ENCODE measurements at regions not wholly inside any gene's neighbourhood (a gene's known extent, or its start where the extent isn't known, plus 50 kb on each side); places are given as distances from the start of the nearest gene placed in this dataset.

DNA sequence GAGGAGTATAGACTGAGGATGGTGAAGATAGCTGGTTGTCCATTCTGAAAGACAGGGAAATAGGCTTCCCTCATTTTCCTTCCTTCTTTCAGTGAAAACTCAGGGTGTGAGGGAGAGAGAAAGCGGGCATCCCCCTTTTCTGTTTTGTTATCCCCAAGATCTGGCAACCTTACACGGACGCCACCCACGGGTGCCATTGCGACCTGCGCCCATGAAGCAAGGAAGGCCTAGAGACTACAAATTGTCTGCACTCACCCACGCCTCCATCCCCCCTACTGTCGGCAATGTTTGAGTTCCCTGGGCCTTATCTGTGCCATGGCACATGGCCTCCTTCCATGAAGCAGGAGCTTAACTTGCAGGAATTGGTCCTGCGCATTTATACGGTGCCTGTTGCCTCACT, 115.0 kb upstream of the IGF1 start (continued):
- TF ChIP-seq, protein P1, sequence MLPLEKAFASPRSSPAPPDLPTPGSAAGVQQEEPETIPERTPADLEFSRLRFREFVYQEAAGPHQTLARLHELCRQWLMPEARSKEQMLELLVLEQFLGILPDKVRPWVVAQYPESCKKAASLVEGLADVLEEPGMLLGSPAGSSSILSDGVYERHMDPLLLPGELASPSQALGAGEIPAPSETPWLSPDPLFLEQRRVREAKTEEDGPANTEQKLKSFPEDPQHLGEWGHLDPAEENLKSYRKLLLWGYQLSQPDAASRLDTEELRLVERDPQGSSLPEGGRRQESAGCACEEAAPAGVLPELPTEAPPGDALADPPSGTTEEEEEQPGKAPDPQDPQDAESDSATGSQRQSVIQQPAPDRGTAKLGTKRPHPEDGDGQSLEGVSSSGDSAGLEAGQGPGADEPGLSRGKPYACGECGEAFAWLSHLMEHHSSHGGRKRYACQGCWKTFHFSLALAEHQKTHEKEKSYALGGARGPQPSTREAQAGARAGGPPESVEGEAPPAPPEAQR (tag by site-specific recombination; IDR thresholded peaks at IDR 0.05), result no peak
- TF ChIP-seq, protein P2, sequence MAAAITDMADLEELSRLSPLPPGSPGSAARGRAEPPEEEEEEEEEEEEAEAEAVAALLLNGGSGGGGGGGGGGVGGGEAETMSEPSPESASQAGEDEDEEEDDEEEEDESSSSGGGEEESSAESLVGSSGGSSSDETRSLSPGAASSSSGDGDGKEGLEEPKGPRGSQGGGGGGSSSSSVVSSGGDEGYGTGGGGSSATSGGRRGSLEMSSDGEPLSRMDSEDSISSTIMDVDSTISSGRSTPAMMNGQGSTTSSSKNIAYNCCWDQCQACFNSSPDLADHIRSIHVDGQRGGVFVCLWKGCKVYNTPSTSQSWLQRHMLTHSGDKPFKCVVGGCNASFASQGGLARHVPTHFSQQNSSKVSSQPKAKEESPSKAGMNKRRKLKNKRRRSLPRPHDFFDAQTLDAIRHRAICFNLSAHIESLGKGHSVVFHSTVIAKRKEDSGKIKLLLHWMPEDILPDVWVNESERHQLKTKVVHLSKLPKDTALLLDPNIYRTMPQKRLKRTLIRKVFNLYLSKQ (tag by site-specific recombination; IDR thresholded peaks at IDR 0.05; ENCODE audit: borderline replicate concordance), result no peak
- TF ChIP-seq ZNF76 (tag by site-specific recombination; IDR thresholded peaks at IDR 0.05; ENCODE audit: borderline replicate concordance, low read depth), result no peak
- no peak for TF ChIP-seq ZNF677 (tag by site-specific recombination; IDR thresholded peaks at IDR 0.05)
- TF ChIP-seq HOXA7 (CRISPR knock-in tag; IDR thresholded peaks at IDR 0.05; ENCODE audit: borderline replicate concordance), result no peak
- no peak for TF ChIP-seq ZNF785 (tag by site-specific recombination; IDR thresholded peaks at IDR 0.05)

DNA sequence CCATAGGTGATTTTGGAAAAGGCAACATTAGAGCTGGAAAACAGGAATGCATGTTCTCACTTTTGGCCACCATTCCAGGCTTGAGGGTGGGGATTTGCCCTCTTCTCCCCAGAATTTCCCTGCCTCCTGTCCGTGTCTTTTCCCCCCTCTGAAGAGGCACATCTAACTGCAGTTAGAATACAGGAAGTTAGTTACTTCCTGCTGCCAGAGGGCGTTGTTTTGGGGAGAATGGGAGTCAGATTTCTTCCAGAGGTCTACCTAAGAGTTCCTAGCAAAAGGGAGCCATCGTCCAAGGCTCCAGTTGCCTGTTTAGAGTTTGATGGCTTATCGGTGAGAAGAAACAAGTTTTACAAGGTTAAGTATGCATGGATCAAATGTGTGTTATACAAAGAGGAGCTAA, 112.8 kb upstream of the IGF1 start:
- no peak overlapping the region for H3K27ac ChIP-seq (ENCODE audit: extremely low read depth, low read depth, low read length)
- no peak overlapping the region for H3K4me3 ChIP-seq (ENCODE audit: low read depth, low read length)
- ChIA-PET CTCF (no interaction called here), POLR2A (no interaction called here)
- H3K9me3 ChIP-seq (ENCODE audit: control insufficient read depth, insufficient read depth, low read depth, low read length), result no peaks in the 10 kb centered on the region
- H3K36me3 ChIP-seq (ENCODE audit: control insufficient read depth in 2 of 2, insufficient read depth in 1 of 2, low read length in 2 of 2), result no peaks in the 10 kb centered on the region
- TF ChIP-seq ZNF221 (tag by site-specific recombination; IDR thresholded peaks at IDR 0.05; ENCODE audit: borderline replicate concordance) (no peak), ZBTB7A (tag by site-specific recombination; IDR thresholded peaks at IDR 0.05; ENCODE audit: low read depth) (no peak), ZNF837 (tag by site-specific recombination; IDR thresholded peaks at IDR 0.05) (no peak)
- TF ChIP-seq, protein P3, sequence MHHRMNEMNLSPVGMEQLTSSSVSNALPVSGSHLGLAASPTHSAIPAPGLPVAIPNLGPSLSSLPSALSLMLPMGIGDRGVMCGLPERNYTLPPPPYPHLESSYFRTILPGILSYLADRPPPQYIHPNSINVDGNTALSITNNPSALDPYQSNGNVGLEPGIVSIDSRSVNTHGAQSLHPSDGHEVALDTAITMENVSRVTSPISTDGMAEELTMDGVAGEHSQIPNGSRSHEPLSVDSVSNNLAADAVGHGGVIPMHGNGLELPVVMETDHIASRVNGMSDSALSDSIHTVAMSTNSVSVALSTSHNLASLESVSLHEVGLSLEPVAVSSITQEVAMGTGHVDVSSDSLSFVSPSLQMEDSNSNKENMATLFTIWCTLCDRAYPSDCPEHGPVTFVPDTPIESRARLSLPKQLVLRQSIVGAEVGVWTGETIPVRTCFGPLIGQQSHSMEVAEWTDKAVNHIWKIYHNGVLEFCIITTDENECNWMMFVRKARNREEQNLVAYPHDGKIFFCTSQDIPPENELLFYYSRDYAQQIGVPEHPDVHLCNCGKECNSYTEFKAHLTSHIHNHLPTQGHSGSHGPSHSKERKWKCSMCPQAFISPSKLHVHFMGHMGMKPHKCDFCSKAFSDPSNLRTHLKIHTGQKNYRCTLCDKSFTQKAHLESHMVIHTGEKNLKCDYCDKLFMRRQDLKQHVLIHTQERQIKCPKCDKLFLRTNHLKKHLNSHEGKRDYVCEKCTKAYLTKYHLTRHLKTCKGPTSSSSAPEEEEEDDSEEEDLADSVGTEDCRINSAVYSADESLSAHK (tag by site-specific recombination; IDR thresholded peaks at IDR 0.05), result no peak
- no peaks in the 10 kb centered on the region for H3K4me1 ChIP-seq (ENCODE audit: control insufficient read depth, insufficient read depth, low read length)

DNA sequence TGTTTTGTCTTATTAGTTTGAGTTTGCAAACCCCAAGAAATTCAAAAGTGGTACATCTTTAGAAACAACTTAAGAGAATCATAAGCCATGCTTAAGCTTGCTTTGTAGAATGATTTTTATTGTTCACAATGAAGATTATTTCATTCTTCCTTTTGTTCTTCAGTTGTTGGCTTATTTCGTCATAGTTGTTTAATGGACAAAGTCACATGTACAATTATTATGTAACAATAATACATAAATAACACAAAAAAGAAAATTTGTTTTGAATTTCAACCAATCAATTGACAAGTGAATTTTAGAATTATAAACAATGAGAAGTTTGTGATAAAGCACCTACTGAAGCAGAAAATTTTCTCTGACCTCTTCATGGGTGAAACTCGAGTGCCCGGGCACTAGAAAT, 111.8 kb upstream of the IGF1 start:
- H3K9me3 ChIP-seq (ENCODE audit: control insufficient read depth, insufficient read depth, low read depth, low read length), result no peaks in the 10 kb centered on the region
- POLR2A ChIA-PET, result no interaction called here
- no peaks in the 10 kb centered on the region for H3K4me1 ChIP-seq (ENCODE audit: control insufficient read depth, insufficient read depth, low read length)
- no peak overlapping the region for H3K27ac ChIP-seq (ENCODE audit: extremely low read depth, low read depth, low read length)
- H3K4me3 ChIP-seq (ENCODE audit: low read depth, low read length), result no peak overlapping the region
- TF ChIP-seq ZNF521 (tag by site-specific recombination; IDR thresholded peaks at IDR 0.05) (no peak), ZNF174 (tag by site-specific recombination; IDR thresholded peaks at IDR 0.05) (no peak), MZF1 (tag by site-specific recombination; IDR thresholded peaks at IDR 0.05; ENCODE audit: borderline replicate concordance) (no peak), ZNF214 (tag by site-specific recombination; IDR thresholded peaks at IDR 0.05; ENCODE audit: borderline replicate concordance) (no peak), ZNF560 (tag by site-specific recombination; IDR thresholded peaks at IDR 0.05; ENCODE audit: borderline replicate concordance) (no peak)
- TF ChIP-seq, protein P4, sequence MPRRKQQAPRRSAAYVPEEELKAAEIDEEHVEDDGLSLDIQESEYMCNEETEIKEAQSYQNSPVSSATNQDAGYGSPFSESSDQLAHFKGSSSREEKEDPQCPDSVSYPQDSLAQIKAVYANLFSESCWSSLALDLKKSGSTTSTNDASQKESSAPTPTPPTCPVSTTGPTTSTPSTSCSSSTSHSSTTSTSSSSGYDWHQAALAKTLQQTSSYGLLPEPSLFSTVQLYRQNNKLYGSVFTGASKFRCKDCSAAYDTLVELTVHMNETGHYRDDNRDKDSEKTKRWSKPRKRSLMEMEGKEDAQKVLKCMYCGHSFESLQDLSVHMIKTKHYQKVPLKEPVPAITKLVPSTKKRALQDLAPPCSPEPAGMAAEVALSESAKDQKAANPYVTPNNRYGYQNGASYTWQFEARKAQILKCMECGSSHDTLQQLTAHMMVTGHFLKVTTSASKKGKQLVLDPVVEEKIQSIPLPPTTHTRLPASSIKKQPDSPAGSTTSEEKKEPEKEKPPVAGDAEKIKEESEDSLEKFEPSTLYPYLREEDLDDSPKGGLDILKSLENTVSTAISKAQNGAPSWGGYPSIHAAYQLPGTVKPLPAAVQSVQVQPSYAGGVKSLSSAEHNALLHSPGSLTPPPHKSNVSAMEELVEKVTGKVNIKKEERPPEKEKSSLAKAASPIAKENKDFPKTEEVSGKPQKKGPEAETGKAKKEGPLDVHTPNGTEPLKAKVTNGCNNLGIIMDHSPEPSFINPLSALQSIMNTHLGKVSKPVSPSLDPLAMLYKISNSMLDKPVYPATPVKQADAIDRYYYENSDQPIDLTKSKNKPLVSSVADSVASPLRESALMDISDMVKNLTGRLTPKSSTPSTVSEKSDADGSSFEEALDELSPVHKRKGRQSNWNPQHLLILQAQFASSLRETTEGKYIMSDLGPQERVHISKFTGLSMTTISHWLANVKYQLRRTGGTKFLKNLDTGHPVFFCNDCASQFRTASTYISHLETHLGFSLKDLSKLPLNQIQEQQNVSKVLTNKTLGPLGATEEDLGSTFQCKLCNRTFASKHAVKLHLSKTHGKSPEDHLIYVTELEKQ (tag by site-specific recombination; IDR thresholded peaks at IDR 0.05; ENCODE audit: borderline replicate concordance), result no peak
- TF ChIP-seq, protein P5, sequence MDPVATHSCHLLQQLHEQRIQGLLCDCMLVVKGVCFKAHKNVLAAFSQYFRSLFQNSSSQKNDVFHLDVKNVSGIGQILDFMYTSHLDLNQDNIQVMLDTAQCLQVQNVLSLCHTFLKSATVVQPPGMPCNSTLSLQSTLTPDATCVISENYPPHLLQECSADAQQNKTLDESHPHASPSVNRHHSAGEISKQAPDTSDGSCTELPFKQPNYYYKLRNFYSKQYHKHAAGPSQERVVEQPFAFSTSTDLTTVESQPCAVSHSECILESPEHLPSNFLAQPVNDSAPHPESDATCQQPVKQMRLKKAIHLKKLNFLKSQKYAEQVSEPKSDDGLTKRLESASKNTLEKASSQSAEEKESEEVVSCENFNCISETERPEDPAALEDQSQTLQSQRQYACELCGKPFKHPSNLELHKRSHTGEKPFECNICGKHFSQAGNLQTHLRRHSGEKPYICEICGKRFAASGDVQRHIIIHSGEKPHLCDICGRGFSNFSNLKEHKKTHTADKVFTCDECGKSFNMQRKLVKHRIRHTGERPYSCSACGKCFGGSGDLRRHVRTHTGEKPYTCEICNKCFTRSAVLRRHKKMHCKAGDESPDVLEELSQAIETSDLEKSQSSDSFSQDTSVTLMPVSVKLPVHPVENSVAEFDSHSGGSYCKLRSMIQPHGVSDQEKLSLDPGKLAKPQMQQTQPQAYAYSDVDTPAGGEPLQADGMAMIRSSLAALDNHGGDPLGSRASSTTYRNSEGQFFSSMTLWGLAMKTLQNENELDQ (tag by site-specific recombination; IDR thresholded peaks at IDR 0.05; ENCODE audit: low read depth), result no peak
- TF ChIP-seq, protein P6, sequence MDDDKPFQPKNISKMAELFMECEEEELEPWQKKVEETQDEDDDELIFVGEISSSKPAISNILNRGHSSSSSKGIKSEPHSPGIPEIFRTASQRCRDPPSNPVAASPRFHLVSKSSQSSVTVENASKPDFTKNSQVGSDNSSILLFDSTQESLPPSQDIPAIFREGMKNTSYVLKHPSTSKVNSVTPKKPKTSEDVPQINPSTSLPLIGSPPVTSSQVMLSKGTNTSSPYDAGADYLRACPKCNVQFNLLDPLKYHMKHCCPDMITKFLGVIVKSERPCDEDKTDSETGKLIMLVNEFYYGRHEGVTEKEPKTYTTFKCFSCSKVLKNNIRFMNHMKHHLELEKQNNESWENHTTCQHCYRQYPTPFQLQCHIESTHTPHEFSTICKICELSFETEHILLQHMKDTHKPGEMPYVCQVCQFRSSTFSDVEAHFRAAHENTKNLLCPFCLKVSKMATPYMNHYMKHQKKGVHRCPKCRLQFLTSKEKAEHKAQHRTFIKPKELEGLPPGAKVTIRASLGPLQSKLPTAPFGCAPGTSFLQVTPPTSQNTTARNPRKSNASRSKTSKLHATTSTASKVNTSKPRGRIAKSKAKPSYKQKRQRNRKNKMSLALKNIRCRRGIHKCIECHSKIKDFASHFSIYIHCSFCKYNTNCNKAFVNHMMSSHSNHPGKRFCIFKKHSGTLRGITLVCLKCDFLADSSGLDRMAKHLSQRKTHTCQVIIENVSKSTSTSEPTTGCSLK (tag by site-specific recombination; IDR thresholded peaks at IDR 0.05), result no peak
- no peaks in the 10 kb centered on the region for H3K36me3 ChIP-seq (ENCODE audit: control insufficient read depth in 2 of 2, insufficient read depth in 1 of 2, low read length in 2 of 2)
- CTCF ChIA-PET, result no interaction called here
